Kidney (tissue), 13 donors: ENCODE measurements at regions not wholly inside any gene's neighbourhood (a gene's known extent, or its start where the extent isn't known, plus 50 kb on each side); places are given as distances from the start of the nearest gene placed in this dataset.

Experiments
- DNase-seq, 5 donors: peaks; one replicate each; pipeline ENCODE4 v3.0.0-alpha.2; 2013 to 2020
- FAIRE-seq: peaks from 2 replicates; lab custom pipeline; 2012; peaks lifted over from hg19 to GRCh38; lab: Jason Lieb, UNC
- H3K27ac ChIP-seq, 2 donors: one replicate each; pipeline ENCODE4 v1.7.0; 2013; ENCODE audit warnings: low read depth in 2 of 2, low read length in 2 of 2, inconsistent platforms in 1 of 2
- H3K27me3 ChIP-seq: one replicate; pipeline ENCODE4 v1.7.1; 2013; ENCODE audit warnings: low read length, inconsistent platforms; ENCODE audit not compliant: control insufficient read depth, insufficient read depth
- H3K36me3 ChIP-seq, 3 donors: one replicate each; pipeline versions ENCODE4 v1.7.0 to v1.7.1; 2013; ENCODE audit warnings: low read length in 3 of 3, control low read depth in 1 of 3, inconsistent platforms in 1 of 3; ENCODE audit not compliant: insufficient read depth in 3 of 3, control insufficient read depth in 2 of 3
- H3K4me1 ChIP-seq, 3 donors: one replicate each; pipeline versions ENCODE4 v1.7.0 to v1.7.1; 2013; ENCODE audit warnings: low read length in 3 of 3, inconsistent platforms in 1 of 3, low read depth in 1 of 3; ENCODE audit not compliant: control insufficient read depth in 2 of 3, insufficient read depth in 2 of 3
- H3K4me3 ChIP-seq, 3 donors: one replicate each; pipeline versions ENCODE4 v1.7.0 to v1.8.1; 2013; ENCODE audit warnings: low read length in 3 of 3, control low read depth in 1 of 3, inconsistent platforms in 1 of 3
- H3K9ac ChIP-seq, 3 donors: one replicate each; pipeline versions ENCODE4 v1.7.0 to v1.7.1; 2013; ENCODE audit warnings: low read length in 3 of 3, control low read depth in 1 of 3, inconsistent platforms in 1 of 3
- H3K9me3 ChIP-seq, 3 donors: one replicate each; pipeline versions ENCODE4 v1.7.0 to v1.7.1; 2013; ENCODE audit warnings: low read length in 3 of 3, control low read depth in 1 of 3, inconsistent platforms in 1 of 3; ENCODE audit not compliant: control insufficient read depth in 2 of 3, insufficient read depth in 1 of 3
- intact Hi-C: fragments of 100-400 bp; cut with DNase I; formaldehyde crosslinking; loops from one replicate; pipeline ENCODE4 v1.11.1; 2022
- TF ChIP-seq, protein P1 (sequence below): IDR thresholded peaks from 3 replicates; pipeline ENCODE4 v1.5.1; 2012; ENCODE audit warnings: mild to moderate bottlenecking, moderate library complexity, borderline replicate concordance; ENCODE audit not compliant: insufficient read depth; ENCODE audit errors: extremely low read depth
- donor health status: control.
- donor health status: control.
- donor health status: control.
- donor health status: control.
- donor health status: control.
- donor health status: DM: yes; HTN: yes; CAD: no.
- donor health status: Normal renal cell carcinoma (clear cell type).

DNA sequence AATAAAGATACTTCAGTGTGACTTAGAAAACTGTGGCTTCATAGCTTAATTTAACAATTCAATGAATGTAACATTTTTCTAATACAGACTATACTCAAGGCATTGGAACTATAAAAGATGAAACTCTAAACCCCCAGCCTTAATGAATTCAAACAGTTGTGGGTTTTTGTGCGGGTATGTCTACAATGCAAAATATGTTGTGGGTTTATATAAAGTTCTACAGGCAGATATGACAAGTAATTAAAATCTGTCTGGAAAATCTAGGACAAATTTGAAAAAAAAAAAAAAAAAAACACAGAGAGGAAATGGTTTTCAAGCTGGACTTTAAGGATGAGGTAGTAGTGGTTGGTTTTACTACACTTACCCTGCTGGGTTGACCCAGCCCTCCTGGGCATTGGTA, 467.5 kb upstream of the TLE4 start:
- TF ChIP-seq, protein P1, sequence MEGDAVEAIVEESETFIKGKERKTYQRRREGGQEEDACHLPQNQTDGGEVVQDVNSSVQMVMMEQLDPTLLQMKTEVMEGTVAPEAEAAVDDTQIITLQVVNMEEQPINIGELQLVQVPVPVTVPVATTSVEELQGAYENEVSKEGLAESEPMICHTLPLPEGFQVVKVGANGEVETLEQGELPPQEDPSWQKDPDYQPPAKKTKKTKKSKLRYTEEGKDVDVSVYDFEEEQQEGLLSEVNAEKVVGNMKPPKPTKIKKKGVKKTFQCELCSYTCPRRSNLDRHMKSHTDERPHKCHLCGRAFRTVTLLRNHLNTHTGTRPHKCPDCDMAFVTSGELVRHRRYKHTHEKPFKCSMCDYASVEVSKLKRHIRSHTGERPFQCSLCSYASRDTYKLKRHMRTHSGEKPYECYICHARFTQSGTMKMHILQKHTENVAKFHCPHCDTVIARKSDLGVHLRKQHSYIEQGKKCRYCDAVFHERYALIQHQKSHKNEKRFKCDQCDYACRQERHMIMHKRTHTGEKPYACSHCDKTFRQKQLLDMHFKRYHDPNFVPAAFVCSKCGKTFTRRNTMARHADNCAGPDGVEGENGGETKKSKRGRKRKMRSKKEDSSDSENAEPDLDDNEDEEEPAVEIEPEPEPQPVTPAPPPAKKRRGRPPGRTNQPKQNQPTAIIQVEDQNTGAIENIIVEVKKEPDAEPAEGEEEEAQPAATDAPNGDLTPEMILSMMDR = no peak
- intact Hi-C loops = no loop called here
- Histone ChIP-seq H3K27me3 (no peaks in the 10 kb centered on the region), H3K4me3 (no peak overlapping the region), H3K4me1 (no peaks in the 10 kb centered on the region), H3K9ac (no peak overlapping the region), H3K9me3 (peaks cover 0 to 3% (median 0%) of the 10 kb centered on the region in 3 donors), H3K27ac (no peak overlapping the region), H3K36me3 (no peaks in the 10 kb centered on the region)
- DNase-seq (no peak), FAIRE-seq (no peak)

DNA sequence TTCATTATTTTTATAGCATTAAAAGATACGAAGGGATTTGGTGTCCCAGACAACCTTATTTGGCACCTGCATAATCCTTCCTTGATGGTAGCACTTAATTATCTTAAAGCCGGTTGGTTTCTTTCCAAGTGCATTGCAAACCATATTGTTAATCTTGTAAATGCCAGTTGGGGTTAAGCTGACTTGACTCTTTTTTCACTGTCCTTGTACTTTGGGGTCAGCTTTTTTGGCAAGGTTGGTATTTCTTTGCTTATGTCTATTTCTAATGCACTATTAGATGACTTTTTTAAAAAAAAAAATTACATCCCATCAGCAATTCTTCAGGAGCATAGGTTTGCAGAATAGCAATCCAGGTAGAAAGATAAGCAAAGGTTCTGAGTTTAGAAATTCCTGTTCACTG, 466.8 kb upstream of the TLE4 start:
- no peaks in the 10 kb centered on the region for H3K36me3 ChIP-seq
- FAIRE-seq = no peak

DNA sequence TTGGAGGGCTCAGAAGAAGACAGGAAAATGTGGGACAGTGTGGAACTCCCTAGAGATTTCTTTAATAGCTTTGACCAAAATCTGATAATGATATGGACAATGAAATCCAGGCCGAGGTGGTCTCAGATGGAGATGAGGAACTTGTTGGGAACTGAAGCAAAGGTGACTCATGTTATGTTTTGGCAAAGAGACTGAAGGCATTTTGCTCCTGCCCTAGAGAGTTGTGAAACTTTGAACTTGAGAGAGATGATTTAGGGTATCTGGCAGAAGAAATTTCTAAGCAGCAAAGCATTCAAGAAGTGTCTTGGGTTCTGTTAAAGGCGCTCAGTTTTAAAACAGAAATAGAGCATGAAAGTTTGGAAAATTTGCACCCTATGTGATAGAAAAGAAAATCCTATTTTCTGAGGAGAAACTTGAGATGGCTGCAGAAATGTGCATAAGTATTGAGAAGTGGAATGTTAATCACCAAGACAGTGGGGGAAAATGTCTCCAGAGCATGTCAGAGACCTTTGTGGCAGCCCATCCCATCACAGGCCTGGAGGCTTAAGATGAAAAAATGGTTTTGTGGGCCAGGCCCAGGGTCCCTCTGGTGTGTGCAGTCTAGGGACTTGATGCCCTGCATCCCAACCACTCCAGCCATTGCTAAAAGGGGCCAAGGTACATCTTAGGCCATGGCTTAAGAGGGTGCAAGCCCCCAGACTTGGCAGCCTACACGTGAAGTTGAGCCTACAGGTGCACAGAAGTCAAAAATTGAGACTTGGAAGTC, 463.7 kb upstream of the TLE4 start:
- H3K27me3 ChIP-seq = no peaks in the 10 kb centered on the region
- peaks cover 0 to 3% (median 0%) of the 10 kb centered on the region in 3 donors for H3K9me3 ChIP-seq
- FAIRE-seq (no peak), DNase-seq (no peak)
- no peak overlapping the region for H3K9ac ChIP-seq
- no peaks in the 10 kb centered on the region for H3K4me1 ChIP-seq
- no peak overlapping the region for H3K27ac ChIP-seq
- intact Hi-C loops = no loop called here
- TF ChIP-seq, protein P1 = no peak
- H3K4me3 ChIP-seq = no peak overlapping the region
- H3K36me3 ChIP-seq = no peaks in the 10 kb centered on the region

More for the DNA sequence above, 466.8 kb upstream of the TLE4 start:
- Histone ChIP-seq H3K4me1 (no peaks in the 10 kb centered on the region), H3K9ac (no peak overlapping the region), H3K4me3 (no peak overlapping the region), H3K27ac (no peak overlapping the region), H3K9me3 (peaks cover 0 to 3% (median 0%) of the 10 kb centered on the region in 3 donors), H3K27me3 (no peaks in the 10 kb centered on the region)
- TF ChIP-seq, protein P1 = no peak
- DNase-seq = no peak
- intact Hi-C loops = no loop called here
